GM23338 (cell line): ENCODE measurements at regions not wholly inside any gene's neighbourhood (a gene's known extent, or its start where the extent isn't known, plus 50 kb on each side); places are given as distances from the start of the nearest gene placed in this dataset.

Experiments
- ATAC-seq: fragments of 200-7000 bp; cut with Tn5 transposase; 3 replicates; pipeline ENCODE4 v1.9.1; 2020
- DNase-seq: peaks from one replicate; pipeline ENCODE4 v3.0.0-alpha.2; 2015; ENCODE audit warnings: low spot score
- H2AFZ ChIP-seq: fragments of 200-600 bp; sonication (generic); 2 replicates; pipeline ENCODE4 v1.8.0; 2016; ENCODE audit warnings: antibody characterized with exemption, mild to moderate bottlenecking, moderate library complexity
- H3F3A ChIP-seq: fragments of 200-600 bp; sonication (generic); replicated peaks from 2 replicates; pipeline ENCODE4 v1.8.0; 2017; ENCODE audit warnings: antibody characterized with exemption, mixed run types, low read depth
- H3K27ac ChIP-seq: fragments of 200-600 bp; sonication (generic); 2 replicates; pipeline ENCODE4 v1.6.1; 2016; ENCODE audit warnings: low read depth
- H3K27me3 ChIP-seq: fragments of 200-600 bp; sonication (generic); 2 replicates; pipeline ENCODE4 v1.8.0; 2016; ENCODE audit warnings: mild to moderate bottlenecking, mixed run types, moderate library complexity; ENCODE audit not compliant: insufficient read depth
- H3K36me3 ChIP-seq: fragments of 200-600 bp; sonication (generic); 2 replicates; pipeline ENCODE4 v1.8.0; 2016; ENCODE audit warnings: mild to moderate bottlenecking; ENCODE audit not compliant: insufficient read depth
- H3K4me1 ChIP-seq: fragments of 200-600 bp; sonication (generic); 2 replicates; pipeline ENCODE4 v1.8.0; 2016; ENCODE audit warnings: mild to moderate bottlenecking, moderate library complexity; ENCODE audit not compliant: insufficient read depth
- H3K4me2 ChIP-seq: fragments of 200-600 bp; sonication (generic); 2 replicates; pipeline ENCODE4 v1.7.1; 2017; ENCODE audit warnings: mixed run types
- H3K4me3 ChIP-seq: fragments of 200-600 bp; sonication (generic); 2 replicates; pipeline ENCODE4 v1.6.1; 2016; ENCODE audit warnings: mixed run types
- H3K79me2 ChIP-seq: fragments of 200-600 bp; sonication (generic); replicated peaks from 2 replicates; pipeline ENCODE4 v1.8.0; 2017; ENCODE audit warnings: mild to moderate bottlenecking; ENCODE audit not compliant: insufficient read depth
- H3K9me2 ChIP-seq: fragments of 200-600 bp; sonication (generic); 2 replicates; pipeline ENCODE4 v1.8.0; 2017; ENCODE audit not compliant: insufficient read depth
- H4K20me1 ChIP-seq: fragments of 200-600 bp; sonication (generic); replicated peaks from 2 replicates; pipeline ENCODE4 v1.8.0; 2017; ENCODE audit warnings: mild to moderate bottlenecking; ENCODE audit not compliant: insufficient read depth
- H3K27ac Mint-ChIP-seq: 2 replicates; pipeline ENCODE4 v1.8.0; 2020; ENCODE audit warnings: inconsistent platforms, mild to moderate bottlenecking, moderate library complexity, mixed read lengths
- H3K27me3 Mint-ChIP-seq: 3 replicates; pipeline ENCODE4 v1.8.0; 2022; ENCODE audit warnings: low read depth, mild to moderate bottlenecking, moderate library complexity, mixed read lengths, inconsistent platforms; ENCODE audit not compliant: insufficient read depth, poor library complexity
- H3K36me3 Mint-ChIP-seq: 3 replicates; pipeline ENCODE4 v1.8.0; 2021; ENCODE audit warnings: low read depth, mild to moderate bottlenecking, inconsistent platforms, moderate library complexity, mixed read lengths
- H3K4me1 Mint-ChIP-seq: 3 replicates; pipeline ENCODE4 v1.8.0; 2020; ENCODE audit warnings: mild to moderate bottlenecking, inconsistent platforms, mixed read lengths
- H3K4me3 Mint-ChIP-seq: 3 replicates; pipeline ENCODE4 v1.8.0; 2021; ENCODE audit warnings: moderate library complexity, mild to moderate bottlenecking, inconsistent platforms, mixed read lengths
- H3K9me3 Mint-ChIP-seq: 3 replicates; pipeline ENCODE4 v1.8.0; 2020; ENCODE audit warnings: moderate library complexity, mild to moderate bottlenecking, inconsistent platforms, mixed read lengths
- CREB1 ChIP-seq: fragments of 250-450 bp; sonication (Bioruptor Pico); IDR thresholded peaks from 2 replicates; pipeline ENCODE4 v1.5.0; 2020; ENCODE audit warnings: low read depth, mild to moderate bottlenecking, moderate library complexity
- EZH2phosphoT487 ChIP-seq: fragments of 200-600 bp; sonication (generic); IDR thresholded peaks from one replicate; pipeline ENCODE4 v1.8.1; 2018; ENCODE audit warnings: antibody characterized with exemption; ENCODE audit not compliant: unreplicated experiment
- JUNB ChIP-seq: IDR thresholded peaks from one replicate; pipeline ENCODE4 v1.6.1; 2016; ENCODE audit warnings: antibody characterized with exemption; ENCODE audit not compliant: unreplicated experiment
- NANOG ChIP-seq: IDR thresholded peaks from 2 replicates; pipeline ENCODE4 v1.6.1; 2016; ENCODE audit warnings: antibody characterized with exemption, borderline replicate concordance
- POLR2AphosphoS5 ChIP-seq: IDR thresholded peaks from 2 replicates; pipeline ENCODE4 v1.6.1; 2016; ENCODE audit warnings: antibody characterized with exemption, low read depth
- STAT1 ChIP-seq: IDR thresholded peaks from one replicate; pipeline ENCODE4 v1.6.1; 2016; ENCODE audit warnings: antibody characterized with exemption; ENCODE audit not compliant: unreplicated experiment
- ZNF331 ChIP-seq: fragments of 250-450 bp; sonication (Bioruptor Pico); IDR thresholded peaks from 2 replicates; pipeline ENCODE4 v1.5.0; 2020; ENCODE audit warnings: low read depth, mild to moderate bottlenecking, moderate library complexity
- TF ChIP-seq, protein P1 (sequence below): IDR thresholded peaks from 2 replicates; pipeline ENCODE4 v1.6.1; 2016; ENCODE audit warnings: antibody characterized with exemption
- TF ChIP-seq, protein P2 (sequence below): fragments of 250-450 bp; sonication (Bioruptor Pico); IDR thresholded peaks from 2 replicates; pipeline ENCODE4 v1.5.0; 2020; ENCODE audit warnings: mild to moderate bottlenecking, moderate library complexity
- TF ChIP-seq, protein P3 (sequence below), 2 experiments: fragments of 200-600 bp in 1 of 2; sonication (generic) in 1 of 2; conservative IDR thresholded peaks; 2 replicates each; pipeline versions ENCODE4 v1.5.1 to v1.6.1; 2016 to 2017; ENCODE audit warnings: antibody characterized with exemption in 2 of 2, low read depth in 2 of 2, mild to moderate bottlenecking in 2 of 2, moderate library complexity in 1 of 2
- TF ChIP-seq, protein P4 (sequence below): IDR thresholded peaks from one replicate; pipeline ENCODE4 v1.6.1; 2018; ENCODE audit warnings: antibody characterized with exemption; ENCODE audit not compliant: unreplicated experiment

- H4K20me1 ChIP-seq: no peaks in the 10 kb centered on the region
- Mint-ChIP-seq H3K4me3 (no peak overlapping the region), H3K9me3 (no peaks in the 10 kb centered on the region), H3K4me1 (no peaks in the 10 kb centered on the region), H3K36me3 (no peaks in the 10 kb centered on the region), H3K27me3 (no peaks in the 10 kb centered on the region), H3K27ac (no peak overlapping the region)
- H3K4me3 ChIP-seq: no peak overlapping the region
- no peak overlapping the region for H3K4me2 ChIP-seq
- H3K27ac ChIP-seq: no peak overlapping the region
- H3K4me1 ChIP-seq: no peaks in the 10 kb centered on the region
- no peaks in the 10 kb centered on the region for H3K27me3 ChIP-seq
- H3K9me2 ChIP-seq: no peaks in the 10 kb centered on the region
- H3K79me2 ChIP-seq: no peaks in the 10 kb centered on the region
- no peak overlapping the region for H2AFZ ChIP-seq
- no peak for ATAC-seq
- H3F3A ChIP-seq: no peaks in the 10 kb centered on the region
- H3K36me3 ChIP-seq: no peaks in the 10 kb centered on the region
- no peak for DNase-seq
- no peak for TF ChIP-seq STAT1
- TF ChIP-seq CREB1 (CRISPR knock-in tag): no peak
- TF ChIP-seq POLR2AphosphoS5: no peak
- TF ChIP-seq, protein P1, sequence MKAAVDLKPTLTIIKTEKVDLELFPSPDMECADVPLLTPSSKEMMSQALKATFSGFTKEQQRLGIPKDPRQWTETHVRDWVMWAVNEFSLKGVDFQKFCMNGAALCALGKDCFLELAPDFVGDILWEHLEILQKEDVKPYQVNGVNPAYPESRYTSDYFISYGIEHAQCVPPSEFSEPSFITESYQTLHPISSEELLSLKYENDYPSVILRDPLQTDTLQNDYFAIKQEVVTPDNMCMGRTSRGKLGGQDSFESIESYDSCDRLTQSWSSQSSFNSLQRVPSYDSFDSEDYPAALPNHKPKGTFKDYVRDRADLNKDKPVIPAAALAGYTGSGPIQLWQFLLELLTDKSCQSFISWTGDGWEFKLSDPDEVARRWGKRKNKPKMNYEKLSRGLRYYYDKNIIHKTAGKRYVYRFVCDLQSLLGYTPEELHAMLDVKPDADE: no peak
- TF ChIP-seq, protein P2, sequence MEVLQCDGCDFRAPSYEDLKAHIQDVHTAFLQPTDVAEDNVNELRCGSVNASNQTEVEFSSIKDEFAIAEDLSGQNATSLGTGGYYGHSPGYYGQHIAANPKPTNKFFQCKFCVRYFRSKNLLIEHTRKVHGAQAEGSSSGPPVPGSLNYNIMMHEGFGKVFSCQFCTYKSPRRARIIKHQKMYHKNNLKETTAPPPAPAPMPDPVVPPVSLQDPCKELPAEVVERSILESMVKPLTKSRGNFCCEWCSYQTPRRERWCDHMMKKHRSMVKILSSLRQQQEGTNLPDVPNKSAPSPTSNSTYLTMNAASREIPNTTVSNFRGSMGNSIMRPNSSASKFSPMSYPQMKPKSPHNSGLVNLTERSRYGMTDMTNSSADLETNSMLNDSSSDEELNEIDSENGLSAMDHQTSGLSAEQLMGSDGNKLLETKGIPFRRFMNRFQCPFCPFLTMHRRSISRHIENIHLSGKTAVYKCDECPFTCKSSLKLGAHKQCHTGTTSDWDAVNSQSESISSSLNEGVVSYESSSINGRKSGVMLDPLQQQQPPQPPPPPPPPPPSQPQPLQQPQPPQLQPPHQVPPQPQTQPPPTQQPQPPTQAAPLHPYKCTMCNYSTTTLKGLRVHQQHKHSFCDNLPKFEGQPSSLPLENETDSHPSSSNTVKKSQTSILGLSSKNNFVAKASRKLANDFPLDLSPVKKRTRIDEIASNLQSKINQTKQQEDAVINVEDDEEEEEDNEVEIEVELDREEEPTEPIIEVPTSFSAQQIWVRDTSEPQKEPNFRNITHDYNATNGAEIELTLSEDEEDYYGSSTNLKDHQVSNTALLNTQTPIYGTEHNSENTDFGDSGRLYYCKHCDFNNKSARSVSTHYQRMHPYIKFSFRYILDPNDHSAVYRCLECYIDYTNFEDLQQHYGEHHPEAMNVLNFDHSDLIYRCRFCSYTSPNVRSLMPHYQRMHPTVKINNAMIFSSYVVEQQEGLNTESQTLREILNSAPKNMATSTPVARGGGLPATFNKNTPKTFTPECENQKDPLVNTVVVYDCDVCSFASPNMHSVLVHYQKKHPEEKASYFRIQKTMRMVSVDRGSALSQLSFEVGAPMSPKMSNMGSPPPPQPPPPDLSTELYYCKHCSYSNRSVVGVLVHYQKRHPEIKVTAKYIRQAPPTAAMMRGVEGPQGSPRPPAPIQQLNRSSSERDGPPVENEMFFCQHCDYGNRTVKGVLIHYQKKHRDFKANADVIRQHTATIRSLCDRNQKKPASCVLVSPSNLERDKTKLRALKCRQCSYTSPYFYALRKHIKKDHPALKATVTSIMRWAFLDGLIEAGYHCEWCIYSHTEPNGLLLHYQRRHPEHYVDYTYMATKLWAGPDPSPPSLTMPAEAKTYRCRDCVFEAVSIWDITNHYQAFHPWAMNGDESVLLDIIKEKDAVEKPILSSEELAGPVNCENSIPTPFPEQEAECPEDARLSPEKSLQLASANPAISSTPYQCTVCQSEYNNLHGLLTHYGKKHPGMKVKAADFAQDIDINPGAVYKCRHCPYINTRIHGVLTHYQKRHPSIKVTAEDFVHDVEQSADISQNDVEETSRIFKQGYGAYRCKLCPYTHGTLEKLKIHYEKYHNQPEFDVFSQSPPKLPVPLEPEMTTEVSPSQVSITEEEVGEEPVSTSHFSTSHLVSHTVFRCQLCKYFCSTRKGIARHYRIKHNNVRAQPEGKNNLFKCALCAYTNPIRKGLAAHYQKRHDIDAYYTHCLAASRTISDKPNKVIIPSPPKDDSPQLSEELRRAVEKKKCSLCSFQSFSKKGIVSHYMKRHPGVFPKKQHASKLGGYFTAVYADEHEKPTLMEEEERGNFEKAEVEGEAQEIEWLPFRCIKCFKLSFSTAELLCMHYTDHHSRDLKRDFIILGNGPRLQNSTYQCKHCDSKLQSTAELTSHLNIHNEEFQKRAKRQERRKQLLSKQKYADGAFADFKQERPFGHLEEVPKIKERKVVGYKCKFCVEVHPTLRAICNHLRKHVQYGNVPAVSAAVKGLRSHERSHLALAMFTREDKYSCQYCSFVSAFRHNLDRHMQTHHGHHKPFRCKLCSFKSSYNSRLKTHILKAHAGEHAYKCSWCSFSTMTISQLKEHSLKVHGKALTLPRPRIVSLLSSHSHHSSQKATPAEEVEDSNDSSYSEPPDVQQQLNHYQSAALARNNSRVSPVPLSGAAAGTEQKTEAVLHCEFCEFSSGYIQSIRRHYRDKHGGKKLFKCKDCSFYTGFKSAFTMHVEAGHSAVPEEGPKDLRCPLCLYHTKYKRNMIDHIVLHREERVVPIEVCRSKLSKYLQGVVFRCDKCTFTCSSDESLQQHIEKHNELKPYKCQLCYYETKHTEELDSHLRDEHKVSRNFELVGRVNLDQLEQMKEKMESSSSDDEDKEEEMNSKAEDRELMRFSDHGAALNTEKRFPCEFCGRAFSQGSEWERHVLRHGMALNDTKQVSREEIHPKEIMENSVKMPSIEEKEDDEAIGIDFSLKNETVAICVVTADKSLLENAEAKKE (CRISPR knock-in tag): no peak
- TF ChIP-seq, protein P3, sequence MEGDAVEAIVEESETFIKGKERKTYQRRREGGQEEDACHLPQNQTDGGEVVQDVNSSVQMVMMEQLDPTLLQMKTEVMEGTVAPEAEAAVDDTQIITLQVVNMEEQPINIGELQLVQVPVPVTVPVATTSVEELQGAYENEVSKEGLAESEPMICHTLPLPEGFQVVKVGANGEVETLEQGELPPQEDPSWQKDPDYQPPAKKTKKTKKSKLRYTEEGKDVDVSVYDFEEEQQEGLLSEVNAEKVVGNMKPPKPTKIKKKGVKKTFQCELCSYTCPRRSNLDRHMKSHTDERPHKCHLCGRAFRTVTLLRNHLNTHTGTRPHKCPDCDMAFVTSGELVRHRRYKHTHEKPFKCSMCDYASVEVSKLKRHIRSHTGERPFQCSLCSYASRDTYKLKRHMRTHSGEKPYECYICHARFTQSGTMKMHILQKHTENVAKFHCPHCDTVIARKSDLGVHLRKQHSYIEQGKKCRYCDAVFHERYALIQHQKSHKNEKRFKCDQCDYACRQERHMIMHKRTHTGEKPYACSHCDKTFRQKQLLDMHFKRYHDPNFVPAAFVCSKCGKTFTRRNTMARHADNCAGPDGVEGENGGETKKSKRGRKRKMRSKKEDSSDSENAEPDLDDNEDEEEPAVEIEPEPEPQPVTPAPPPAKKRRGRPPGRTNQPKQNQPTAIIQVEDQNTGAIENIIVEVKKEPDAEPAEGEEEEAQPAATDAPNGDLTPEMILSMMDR (conservative IDR thresholded peaks at IDR 0.05; ENCODE audit: low read depth in 2 of 2): no peak
- TF ChIP-seq, protein P4, sequence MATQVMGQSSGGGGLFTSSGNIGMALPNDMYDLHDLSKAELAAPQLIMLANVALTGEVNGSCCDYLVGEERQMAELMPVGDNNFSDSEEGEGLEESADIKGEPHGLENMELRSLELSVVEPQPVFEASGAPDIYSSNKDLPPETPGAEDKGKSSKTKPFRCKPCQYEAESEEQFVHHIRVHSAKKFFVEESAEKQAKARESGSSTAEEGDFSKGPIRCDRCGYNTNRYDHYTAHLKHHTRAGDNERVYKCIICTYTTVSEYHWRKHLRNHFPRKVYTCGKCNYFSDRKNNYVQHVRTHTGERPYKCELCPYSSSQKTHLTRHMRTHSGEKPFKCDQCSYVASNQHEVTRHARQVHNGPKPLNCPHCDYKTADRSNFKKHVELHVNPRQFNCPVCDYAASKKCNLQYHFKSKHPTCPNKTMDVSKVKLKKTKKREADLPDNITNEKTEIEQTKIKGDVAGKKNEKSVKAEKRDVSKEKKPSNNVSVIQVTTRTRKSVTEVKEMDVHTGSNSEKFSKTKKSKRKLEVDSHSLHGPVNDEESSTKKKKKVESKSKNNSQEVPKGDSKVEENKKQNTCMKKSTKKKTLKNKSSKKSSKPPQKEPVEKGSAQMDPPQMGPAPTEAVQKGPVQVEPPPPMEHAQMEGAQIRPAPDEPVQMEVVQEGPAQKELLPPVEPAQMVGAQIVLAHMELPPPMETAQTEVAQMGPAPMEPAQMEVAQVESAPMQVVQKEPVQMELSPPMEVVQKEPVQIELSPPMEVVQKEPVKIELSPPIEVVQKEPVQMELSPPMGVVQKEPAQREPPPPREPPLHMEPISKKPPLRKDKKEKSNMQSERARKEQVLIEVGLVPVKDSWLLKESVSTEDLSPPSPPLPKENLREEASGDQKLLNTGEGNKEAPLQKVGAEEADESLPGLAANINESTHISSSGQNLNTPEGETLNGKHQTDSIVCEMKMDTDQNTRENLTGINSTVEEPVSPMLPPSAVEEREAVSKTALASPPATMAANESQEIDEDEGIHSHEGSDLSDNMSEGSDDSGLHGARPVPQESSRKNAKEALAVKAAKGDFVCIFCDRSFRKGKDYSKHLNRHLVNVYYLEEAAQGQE: no peak
- TF ChIP-seq EZH2phosphoT487: no peak
- no peak for TF ChIP-seq NANOG
- no peak for TF ChIP-seq JUNB
- TF ChIP-seq ZNF331 (CRISPR knock-in tag): no peak
These were observed 1059.5 kb downstream of the FAM181B start for GRCh38 chr11:81674211-81674610.
